Ectodermal cell (in vitro differentiated cells): ENCODE measurements at regions not wholly inside any gene's neighbourhood (a gene's known extent, or its start where the extent isn't known, plus 50 kb on each side); places are given as distances from the start of the nearest gene placed in this dataset.
"Not testable (repeated sequence)": the region's sequence is repeated elsewhere in the genome, so short reads cannot be mapped to it uniquely, and the experiment has no call there.

ENCODE experiments used
- H3K27ac ChIP-seq: 2 replicates; pipeline ENCODE4 v1.7.0; 2013; ENCODE audit warnings: mild to moderate bottlenecking, low read depth, low read length; ENCODE audit not compliant: insufficient read depth, poor library complexity, severe bottlenecking
- H3K27me3 ChIP-seq: 2 replicates; pipeline ENCODE4 v1.7.0; 2013; ENCODE audit warnings: mild to moderate bottlenecking, low read length; ENCODE audit not compliant: insufficient read depth, control insufficient read depth, poor library complexity, severe bottlenecking
- H3K36me3 ChIP-seq: one replicate; pipeline ENCODE4 v1.7.0; 2013; ENCODE audit warnings: low read length; ENCODE audit not compliant: control insufficient read depth, insufficient read depth
- H3K4me1 ChIP-seq: one replicate; pipeline ENCODE4 v1.7.0; 2013; ENCODE audit warnings: low read length; ENCODE audit not compliant: control insufficient read depth, insufficient read depth
- H3K4me3 ChIP-seq: 2 replicates; pipeline ENCODE4 v1.7.0; 2013; ENCODE audit warnings: low read depth, low read length, control low read depth; ENCODE audit not compliant: insufficient read depth
- H3K9me3 ChIP-seq: 2 replicates; pipeline ENCODE4 v1.7.0; 2013; ENCODE audit warnings: mild to moderate bottlenecking, low read length, moderate library complexity; ENCODE audit not compliant: control insufficient read depth
- WGBS, 2 experiments: methylation state at CpG; one replicate each; pipeline ENCODE4 v1.1.7; 2013; ENCODE audit warnings: missing lambda C conversion rate in 2 of 2; 5-methylcytosine and 5-hydroxymethylcytosine counted together

- not testable (repeated sequence) for H3K36me3 ChIP-seq, H3K4me1 ChIP-seq, H3K4me3 ChIP-seq, H3K27me3 ChIP-seq, H3K9me3 ChIP-seq, H3K27ac ChIP-seq
- 78 to 90% methylated on average over 2 of the region's 3 CpGs for WGBS, 2 experiments
Observed at GRCh38 chr2:146696787-146697186, 1148.0 kb upstream of the ACVR2A start.

GRCh38 chr2:146681991-146682390 is 1162.8 kb upstream of the ACVR2A start:
- no peak overlapping the region for H3K27ac ChIP-seq
- H3K9me3 ChIP-seq, result no peaks in the 10 kb centered on the region
- no peaks in the 10 kb centered on the region for H3K27me3 ChIP-seq
- no peaks in the 10 kb centered on the region for H3K36me3 ChIP-seq
- WGBS, 2 experiments, result 83% methylated on average over 1 of the region's 1 CpG; no CpG with 5 or more reads in 1 of the 2 experiments
- H3K4me1 ChIP-seq, result no peaks in the 10 kb centered on the region
- H3K4me3 ChIP-seq, result no peak overlapping the region

GRCh38 chr2:146678516-146678915 is 1166.3 kb upstream of the ACVR2A start:
- Histone ChIP-seq H3K9me3 (no peaks in the 10 kb centered on the region), H3K36me3 (no peaks in the 10 kb centered on the region), H3K4me1 (no peaks in the 10 kb centered on the region), H3K27ac (no peak overlapping the region), H3K4me3 (no peak overlapping the region), H3K27me3 (no peaks in the 10 kb centered on the region)
- WGBS, 2 experiments, result 77% methylated on average over 5 of the region's 5 CpGs

GRCh38 chr2:146677280-146677679 is 1167.5 kb upstream of the ACVR2A start:
- no peak overlapping the region for H3K27ac ChIP-seq
- no peaks in the 10 kb centered on the region for H3K27me3 ChIP-seq
- H3K9me3 ChIP-seq, result no peaks in the 10 kb centered on the region
- H3K4me3 ChIP-seq, result no peak overlapping the region
- H3K4me1 ChIP-seq, result no peaks in the 10 kb centered on the region
- H3K36me3 ChIP-seq, result no peaks in the 10 kb centered on the region

- WGBS, 2 experiments, result 90 to 97% methylated on average over 3 of the region's 3 CpGs
- Histone ChIP-seq H3K27ac (no peak overlapping the region), H3K9me3 (no peaks in the 10 kb centered on the region), H3K4me1 (no peaks in the 10 kb centered on the region), H3K27me3 (no peaks in the 10 kb centered on the region), H3K4me3 (no peak overlapping the region), H3K36me3 (no peaks in the 10 kb centered on the region)
Observed at GRCh38 chr2:146669735-146670134, 1175.1 kb upstream of the ACVR2A start.

- H3K9me3 ChIP-seq, result no peaks in the 10 kb centered on the region
- no peaks in the 10 kb centered on the region for H3K36me3 ChIP-seq
- H3K27ac ChIP-seq, result no peak overlapping the region
- H3K4me3 ChIP-seq, result no peak overlapping the region
- H3K4me1 ChIP-seq, result no peaks in the 10 kb centered on the region
- 93 to 96% methylated on average over 1 of the region's 1 CpG for WGBS, 2 experiments
- H3K27me3 ChIP-seq, result no peaks in the 10 kb centered on the region
Observed at GRCh38 chr2:146666340-146666739, 1178.5 kb upstream of the ACVR2A start.

GRCh38 chr2:146665800-146666199 is 1179.0 kb upstream of the ACVR2A start:
- H3K36me3 ChIP-seq, result no peaks in the 10 kb centered on the region
- no peaks in the 10 kb centered on the region for H3K4me1 ChIP-seq
- H3K27ac ChIP-seq, result no peak overlapping the region
- no peaks in the 10 kb centered on the region for H3K27me3 ChIP-seq
- H3K4me3 ChIP-seq, result no peak overlapping the region
- H3K9me3 ChIP-seq, result no peaks in the 10 kb centered on the region

GRCh38 chr2:146661473-146662096 is 1183.2 kb upstream of the ACVR2A start:
- no peak overlapping the region for H3K4me3 ChIP-seq
- no peaks in the 10 kb centered on the region for H3K9me3 ChIP-seq
- no peaks in the 10 kb centered on the region for H3K27me3 ChIP-seq
- H3K27ac ChIP-seq, result no peak overlapping the region
- H3K36me3 ChIP-seq, result no peaks in the 10 kb centered on the region
- no peaks in the 10 kb centered on the region for H3K4me1 ChIP-seq

GRCh38 chr2:146659976-146660375 is 1184.9 kb upstream of the ACVR2A start:
- no peaks in the 10 kb centered on the region for H3K9me3 ChIP-seq
- H3K27ac ChIP-seq, result no peak overlapping the region
- no peak overlapping the region for H3K4me3 ChIP-seq
- H3K27me3 ChIP-seq, result no peaks in the 10 kb centered on the region
- 96 to 100% methylated on average over 1 of the region's 1 CpG for WGBS, 2 experiments
- H3K36me3 ChIP-seq, result no peaks in the 10 kb centered on the region
- H3K4me1 ChIP-seq, result no peaks in the 10 kb centered on the region

GRCh38 chr2:146652311-146652710 is 1192.5 kb upstream of the ACVR2A start:
- Histone ChIP-seq H3K4me3 (no peak overlapping the region), H3K9me3 (no peaks in the 10 kb centered on the region), H3K27me3 (no peaks in the 10 kb centered on the region), H3K36me3 (no peaks in the 10 kb centered on the region), H3K27ac (no peak overlapping the region), H3K4me1 (no peaks in the 10 kb centered on the region)
- WGBS, 2 experiments, result 91 to 94% methylated on average over 2 of the region's 2 CpGs

GRCh38 chr2:146651361-146651760 is 1193.5 kb upstream of the ACVR2A start:
- H3K9me3 ChIP-seq, result no peaks in the 10 kb centered on the region
- H3K27me3 ChIP-seq, result no peaks in the 10 kb centered on the region
- H3K4me3 ChIP-seq, result no peak overlapping the region
- H3K27ac ChIP-seq, result no peak overlapping the region
- no peaks in the 10 kb centered on the region for H3K4me1 ChIP-seq
- WGBS, 2 experiments, result 92 to 98% methylated on average over 3 of the region's 3 CpGs
- no peaks in the 10 kb centered on the region for H3K36me3 ChIP-seq
